Muscle layer of duodenum (tissue), 2 donors: ENCODE measurements at regions not wholly inside any gene's neighbourhood (a gene's known extent, or its start where the extent isn't known, plus 50 kb on each side); places are given as distances from the start of the nearest gene placed in this dataset.

Experiments used
- H3K27ac ChIP-seq: one replicate; pipeline ENCODE4 v1.7.0; 2013; ENCODE audit warnings: mild to moderate bottlenecking, low read length
- H3K27me3 ChIP-seq: one replicate; pipeline ENCODE4 v1.7.0; 2013; ENCODE audit warnings: low read depth, mild to moderate bottlenecking, control low read depth, low read length
- H3K36me3 ChIP-seq, 2 donors: one replicate each; pipeline ENCODE4 v1.7.0; 2013; ENCODE audit warnings: low read length in 2 of 2, control low read depth in 1 of 2, mild to moderate bottlenecking in 1 of 2; ENCODE audit not compliant: insufficient read depth in 2 of 2, control insufficient read depth in 1 of 2
- H3K4me1 ChIP-seq, 2 donors: one replicate each; pipeline ENCODE4 v1.7.0; 2013; ENCODE audit warnings: low read length in 2 of 2, mild to moderate bottlenecking in 2 of 2, control low read depth in 1 of 2, moderate library complexity in 1 of 2; ENCODE audit not compliant: insufficient read depth in 2 of 2, control insufficient read depth in 1 of 2
- H3K4me3 ChIP-seq, 2 donors: one replicate each; pipeline ENCODE4 v1.7.0; 2013; ENCODE audit warnings: low read length in 2 of 2, low read depth in 1 of 2, mild to moderate bottlenecking in 1 of 2
- H3K9me3 ChIP-seq, 2 donors: one replicate each; pipeline ENCODE4 v1.7.0; 2013; ENCODE audit warnings: low read length in 2 of 2, control low read depth in 1 of 2, mild to moderate bottlenecking in 1 of 2; ENCODE audit not compliant: control insufficient read depth in 1 of 2
- donor health status: healthy.

GRCh38 chr2:18724371-18725145 lies 135.2 kb upstream of the NT5C1B start:
- Histone ChIP-seq H3K9me3 (no peaks in the 10 kb centered on the region), H3K27ac (no peak overlapping the region), H3K4me1 (no peaks in the 10 kb centered on the region), H3K36me3 (no peaks in the 10 kb centered on the region), H3K27me3 (no peaks in the 10 kb centered on the region), H3K4me3 (no peak overlapping the region)

- no peak overlapping the region for H3K4me3 ChIP-seq
- H3K27me3 ChIP-seq: no peaks in the 10 kb centered on the region
- no peak overlapping the region for H3K27ac ChIP-seq
- no peaks in the 10 kb centered on the region for H3K9me3 ChIP-seq
- H3K4me1 ChIP-seq: no peaks in the 10 kb centered on the region
- no peaks in the 10 kb centered on the region for H3K36me3 ChIP-seq
Observed at GRCh38 chr2:18723219-18723618, 133.8 kb upstream of the NT5C1B start.

- H3K27me3 ChIP-seq: no peaks in the 10 kb centered on the region
- H3K9me3 ChIP-seq: no peaks in the 10 kb centered on the region
- H3K4me3 ChIP-seq: no peak overlapping the region
- no peaks in the 10 kb centered on the region for H3K4me1 ChIP-seq
- no peak overlapping the region for H3K27ac ChIP-seq
- H3K36me3 ChIP-seq: no peaks in the 10 kb centered on the region
Observed at GRCh38 chr2:18722101-18722500, 132.7 kb upstream of the NT5C1B start.

GRCh38 chr2:18721038-18721922 lies 131.9 kb upstream of the NT5C1B start:
- Histone ChIP-seq H3K36me3 (no peaks in the 10 kb centered on the region), H3K27me3 (no peaks in the 10 kb centered on the region), H3K27ac (no peak overlapping the region), H3K9me3 (no peaks in the 10 kb centered on the region), H3K4me1 (no peaks in the 10 kb centered on the region), H3K4me3 (no peak overlapping the region)

- no peaks in the 10 kb centered on the region for H3K9me3 ChIP-seq
- H3K4me3 ChIP-seq: no peak overlapping the region
- no peak overlapping the region for H3K27ac ChIP-seq
- H3K36me3 ChIP-seq: no peaks in the 10 kb centered on the region
- no peaks in the 10 kb centered on the region for H3K4me1 ChIP-seq
- H3K27me3 ChIP-seq: no peaks in the 10 kb centered on the region
Observed at GRCh38 chr2:18719978-18720775, 130.8 kb upstream of the NT5C1B start.

GRCh38 chr2:18708203-18708715 lies 118.9 kb upstream of the NT5C1B start:
- Histone ChIP-seq H3K4me1 (no peaks in the 10 kb centered on the region), H3K27me3 (no peaks in the 10 kb centered on the region)

GRCh38 chr2:18706001-18706400 lies 116.6 kb upstream of the NT5C1B start:
- Histone ChIP-seq H3K36me3 (no peaks in the 10 kb centered on the region), H3K27ac (no peak overlapping the region), H3K4me1 (no peaks in the 10 kb centered on the region), H3K27me3 (no peaks in the 10 kb centered on the region), H3K9me3 (no peaks in the 10 kb centered on the region), H3K4me3 (no peak overlapping the region)

More at GRCh38 chr2:18708203-18708715, 118.9 kb upstream of the NT5C1B start:
- no peak overlapping the region for H3K27ac ChIP-seq
- peaks cover 0 to 2% of the 10 kb centered on the region in 2 donors for H3K9me3 ChIP-seq
- no peaks in the 10 kb centered on the region for H3K36me3 ChIP-seq
- H3K4me3 ChIP-seq: no peak overlapping the region

GRCh38 chr2:18704276-18704675 lies 114.9 kb upstream of the NT5C1B start:
- Histone ChIP-seq H3K27ac (no peak overlapping the region), H3K4me1 (no peaks in the 10 kb centered on the region), H3K27me3 (no peaks in the 10 kb centered on the region), H3K36me3 (no peaks in the 10 kb centered on the region), H3K9me3 (no peaks in the 10 kb centered on the region), H3K4me3 (no peak overlapping the region)

GRCh38 chr2:18703555-18703954 lies 114.2 kb upstream of the NT5C1B start:
- Histone ChIP-seq H3K4me1 (no peaks in the 10 kb centered on the region), H3K36me3 (no peaks in the 10 kb centered on the region), H3K27ac (no peak overlapping the region), H3K9me3 (no peaks in the 10 kb centered on the region), H3K27me3 (no peaks in the 10 kb centered on the region), H3K4me3 (no peak overlapping the region)

GRCh38 chr2:18701981-18702380 lies 112.6 kb upstream of the NT5C1B start:
- H3K27me3 ChIP-seq: no peaks in the 10 kb centered on the region
- H3K27ac ChIP-seq: no peak overlapping the region
- no peaks in the 10 kb centered on the region for H3K4me1 ChIP-seq
- no peaks in the 10 kb centered on the region for H3K9me3 ChIP-seq
- H3K4me3 ChIP-seq: no peak overlapping the region
- H3K36me3 ChIP-seq: no peaks in the 10 kb centered on the region

- H3K4me1 ChIP-seq: no peaks in the 10 kb centered on the region
- H3K9me3 ChIP-seq: no peaks in the 10 kb centered on the region
- no peak overlapping the region for H3K27ac ChIP-seq
- no peaks in the 10 kb centered on the region for H3K27me3 ChIP-seq
- H3K4me3 ChIP-seq: no peak overlapping the region
- H3K36me3 ChIP-seq: no peaks in the 10 kb centered on the region
Observed at GRCh38 chr2:18701546-18701945, 112.2 kb upstream of the NT5C1B start.
